Ishikawa (cell line): ENCODE measurements at regions not wholly inside any gene's neighbourhood (a gene's known extent, or its start where the extent isn't known, plus 50 kb on each side); places are given as distances from the start of the nearest gene placed in this dataset.

ENCODE experiments used
- CEBPB ChIP-seq: IDR thresholded peaks from 2 replicates; pipeline ENCODE4 v1.6.1; 2012
- CREB1 ChIP-seq: IDR thresholded peaks from 2 replicates; pipeline ENCODE4 v1.6.1; 2012; ENCODE audit warnings: low read depth
- EGR1 ChIP-seq: IDR thresholded peaks from 2 replicates; pipeline ENCODE4 v1.6.1; 2012
- EP300 ChIP-seq: IDR thresholded peaks from 2 replicates; pipeline ENCODE4 v1.6.1; 2012; ENCODE audit warnings: borderline replicate concordance
- FOXM1 ChIP-seq: IDR thresholded peaks from 2 replicates; pipeline ENCODE4 v1.6.1; 2012; ENCODE audit warnings: low read depth, borderline replicate concordance
- MAX ChIP-seq: IDR thresholded peaks from 2 replicates; pipeline ENCODE4 v1.6.1; 2012
- NFIC ChIP-seq: IDR thresholded peaks from 2 replicates; pipeline ENCODE4 v1.6.1; 2012
- RAD21 ChIP-seq: IDR thresholded peaks from 2 replicates; pipeline ENCODE4 v1.6.1; 2012; ENCODE audit warnings: low read depth
- TAF1 ChIP-seq: IDR thresholded peaks from 2 replicates; pipeline ENCODE4 v1.6.1; 2012; ENCODE audit warnings: low read depth, mild to moderate bottlenecking
- TCF12 ChIP-seq: IDR thresholded peaks from 2 replicates; pipeline ENCODE4 v1.6.1; 2012; ENCODE audit warnings: low read depth
- USF1 ChIP-seq: IDR thresholded peaks from 2 replicates; pipeline ENCODE4 v1.6.1; 2012
- YY1 ChIP-seq: IDR thresholded peaks from 2 replicates; pipeline ENCODE4 v1.6.1; 2012; ENCODE audit warnings: low read depth
- ZBTB7A ChIP-seq: IDR thresholded peaks from 2 replicates; pipeline ENCODE4 v1.6.1; 2012; ENCODE audit warnings: low read depth

GRCh38 chr12:97275256-97275655 is 187.3 kb upstream of the RMST start:
- TF ChIP-seq RAD21: no peak
- no peak for TF ChIP-seq YY1
- no peak for TF ChIP-seq FOXM1
- no peak for TF ChIP-seq EGR1
- TF ChIP-seq NFIC: no peak
- no peak for TF ChIP-seq TCF12
- TF ChIP-seq TAF1: no peak
- TF ChIP-seq USF1: no peak
- TF ChIP-seq MAX: no peak
- no peak for TF ChIP-seq CEBPB
- TF ChIP-seq CREB1: no peak
- no peak for TF ChIP-seq EP300
- TF ChIP-seq ZBTB7A: no peak
